HFFc6 (cell line): ENCODE measurements at regions not wholly inside any gene's neighbourhood (a gene's known extent, or its start where the extent isn't known, plus 50 kb on each side); places are given as distances from the start of the nearest gene placed in this dataset.

Experiments
- DNase-seq: peaks from one replicate; pipeline ENCODE4 v3.0.0-alpha.2; 2018
- H3K27ac Mint-ChIP-seq: 2 replicates; pipeline ENCODE4 v1.8.0; 2020; ENCODE audit warnings: mild to moderate bottlenecking, mixed read lengths
- H3K27me3 Mint-ChIP-seq: 2 replicates; pipeline ENCODE4 v1.8.0; 2021; ENCODE audit warnings: mild to moderate bottlenecking, moderate library complexity, mixed read lengths; ENCODE audit not compliant: insufficient read depth
- H3K36me3 Mint-ChIP-seq: 2 replicates; pipeline ENCODE4 v1.8.0; 2021; ENCODE audit warnings: low read depth, mixed read lengths
- H3K4me1 Mint-ChIP-seq: 2 replicates; pipeline ENCODE4 v1.8.0; 2020; ENCODE audit warnings: low read depth, mixed read lengths
- H3K4me3 Mint-ChIP-seq: 2 replicates; pipeline ENCODE4 v1.8.0; 2020; ENCODE audit warnings: mild to moderate bottlenecking, moderate library complexity, mixed read lengths
- H3K9me3 Mint-ChIP-seq: 2 replicates; pipeline ENCODE4 v1.8.0; 2020; ENCODE audit warnings: mild to moderate bottlenecking, mixed read lengths
- TF ChIP-seq, protein P1 (sequence below): fragments of 200-600 bp; sonication (generic); IDR thresholded peaks from 2 replicates; pipeline ENCODE4 v1.5.0; 2021; ENCODE audit warnings: antibody characterized with exemption, mild to moderate bottlenecking

DNA sequence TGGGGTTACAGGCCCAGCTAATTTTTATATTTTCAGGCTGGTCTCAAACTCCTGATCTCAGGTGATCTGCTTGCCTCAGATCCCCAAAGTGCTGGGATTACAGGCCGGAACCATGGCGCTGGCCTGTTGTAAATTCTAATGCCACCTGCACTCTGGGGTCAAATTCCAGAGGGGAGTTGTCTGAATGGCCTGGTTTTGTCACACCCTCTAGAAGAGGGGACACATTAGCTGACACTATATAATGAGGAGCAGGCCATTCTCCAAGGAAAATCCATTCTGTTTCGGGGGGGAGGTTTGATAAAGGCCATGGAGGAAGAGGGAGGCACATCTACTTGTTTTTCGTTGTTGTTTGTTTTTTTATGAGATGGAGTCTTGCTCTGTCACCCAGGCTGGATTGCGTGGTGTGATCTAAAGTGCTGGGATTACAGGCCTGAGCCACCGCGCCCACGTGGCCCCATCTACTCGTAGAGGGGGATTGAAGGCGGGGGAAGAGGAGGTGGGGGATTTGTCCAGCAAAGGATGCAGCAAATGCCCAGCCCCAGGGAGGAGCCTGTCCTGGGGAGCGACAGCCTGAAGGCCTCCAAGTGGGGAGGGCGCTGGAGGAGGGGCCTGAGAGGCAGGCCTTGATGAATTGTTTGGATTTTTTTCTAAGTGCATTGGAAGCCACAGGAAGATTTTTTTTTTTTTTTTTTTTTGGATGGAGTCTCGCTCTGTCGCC, 78.4 kb upstream of the SLC45A1 start:
- 0 out of 2 replicates have a peak, but pooled peaks cover 4% of the 10 kb centered on the region for H3K36me3 Mint-ChIP-seq
- H3K4me3 Mint-ChIP-seq, result peak overlapping the region; percentile 80; the same call in 1 of the 2 replicates
- no peaks in the 10 kb centered on the region for H3K9me3 Mint-ChIP-seq
- no peak overlapping the region for H3K27ac Mint-ChIP-seq
- peaks cover 9% of the 10 kb centered on the region for H3K27me3 Mint-ChIP-seq
- H3K4me1 Mint-ChIP-seq, result peaks cover 31% of the 10 kb centered on the region
- DNase-seq, result no peak
- TF ChIP-seq, protein P1, sequence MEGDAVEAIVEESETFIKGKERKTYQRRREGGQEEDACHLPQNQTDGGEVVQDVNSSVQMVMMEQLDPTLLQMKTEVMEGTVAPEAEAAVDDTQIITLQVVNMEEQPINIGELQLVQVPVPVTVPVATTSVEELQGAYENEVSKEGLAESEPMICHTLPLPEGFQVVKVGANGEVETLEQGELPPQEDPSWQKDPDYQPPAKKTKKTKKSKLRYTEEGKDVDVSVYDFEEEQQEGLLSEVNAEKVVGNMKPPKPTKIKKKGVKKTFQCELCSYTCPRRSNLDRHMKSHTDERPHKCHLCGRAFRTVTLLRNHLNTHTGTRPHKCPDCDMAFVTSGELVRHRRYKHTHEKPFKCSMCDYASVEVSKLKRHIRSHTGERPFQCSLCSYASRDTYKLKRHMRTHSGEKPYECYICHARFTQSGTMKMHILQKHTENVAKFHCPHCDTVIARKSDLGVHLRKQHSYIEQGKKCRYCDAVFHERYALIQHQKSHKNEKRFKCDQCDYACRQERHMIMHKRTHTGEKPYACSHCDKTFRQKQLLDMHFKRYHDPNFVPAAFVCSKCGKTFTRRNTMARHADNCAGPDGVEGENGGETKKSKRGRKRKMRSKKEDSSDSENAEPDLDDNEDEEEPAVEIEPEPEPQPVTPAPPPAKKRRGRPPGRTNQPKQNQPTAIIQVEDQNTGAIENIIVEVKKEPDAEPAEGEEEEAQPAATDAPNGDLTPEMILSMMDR, result peak; percentile 3; the same call in 1 of the 2 replicates

DNA sequence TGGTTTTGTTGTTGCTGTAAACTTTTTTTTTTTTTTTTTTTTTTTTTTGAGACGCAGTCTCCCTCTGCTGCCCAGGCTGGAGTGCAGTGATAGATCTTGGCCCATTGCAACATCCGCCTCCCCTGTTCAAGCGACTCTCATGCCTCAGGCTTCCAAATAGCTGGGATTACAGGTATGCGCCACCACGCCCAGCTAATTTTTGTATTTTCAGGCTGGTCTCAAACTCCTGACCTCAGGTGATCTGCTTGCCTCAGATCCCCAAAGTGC, 78.9 kb upstream of the SLC45A1 start:
- Mint-ChIP-seq H3K4me3 (peak overlapping the region; percentile 80; the same call in 1 of the 2 replicates), H3K36me3 (0 out of 2 replicates have a peak, but pooled peaks cover 4% of the 10 kb centered on the region), H3K9me3 (no peaks in the 10 kb centered on the region), H3K27ac (peak overlapping the region; percentile 64; the same call in 1 of the 2 replicates), H3K27me3 (peaks cover 9% of the 10 kb centered on the region), H3K4me1 (peaks cover 31% of the 10 kb centered on the region)
- TF ChIP-seq, protein P1, result peak; percentile 65
- no peak for DNase-seq

DNA sequence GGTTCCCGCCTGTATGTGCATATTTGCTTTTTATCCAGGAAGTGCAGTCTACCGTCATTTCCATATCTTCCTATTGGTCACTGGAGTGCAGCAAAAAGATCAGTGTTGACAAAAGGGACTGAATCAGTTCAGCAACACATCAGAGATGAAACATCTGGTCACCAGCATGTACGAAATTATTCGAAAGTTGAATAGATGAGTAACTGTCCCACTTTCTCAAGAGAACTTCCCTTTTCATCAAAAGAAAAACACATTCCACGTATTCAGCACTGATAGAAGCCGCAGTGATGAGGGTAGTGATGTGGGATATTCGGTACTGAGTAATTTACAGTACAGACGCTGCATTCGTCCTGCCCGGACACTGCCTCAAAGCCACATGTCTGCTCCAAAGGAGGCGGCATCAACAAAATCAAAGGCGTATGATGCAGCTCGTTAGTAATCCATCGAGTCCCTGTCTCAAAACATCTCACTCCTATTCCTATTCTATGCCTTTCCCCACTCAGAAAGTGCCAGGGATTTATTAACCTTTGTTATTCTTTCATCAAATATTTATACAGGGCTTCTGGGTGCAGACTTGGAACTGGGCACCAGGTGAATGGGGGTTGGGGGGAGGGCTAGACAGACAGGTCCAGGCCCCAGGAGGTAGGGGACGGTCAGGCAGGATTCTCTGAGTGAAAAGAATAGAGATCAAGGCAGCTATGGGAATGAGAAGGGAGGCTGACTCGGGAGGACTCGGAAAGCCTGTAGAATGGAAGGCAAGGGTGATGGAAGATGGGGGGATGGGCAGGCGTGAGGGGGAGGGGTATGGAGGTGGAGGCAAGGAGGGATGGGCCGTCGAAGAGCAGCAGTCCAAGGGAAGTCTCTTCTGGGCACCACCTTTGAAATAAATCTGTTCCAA, 79.5 kb upstream of the SLC45A1 start:
- H3K27ac Mint-ChIP-seq, result peak overlapping the region; percentile 64
- TF ChIP-seq, protein P1, result no peak
- peak; percentile 80 for DNase-seq
- H3K4me1 Mint-ChIP-seq, result peaks cover 31% of the 10 kb centered on the region
- H3K9me3 Mint-ChIP-seq, result no peaks in the 10 kb centered on the region
- 0 out of 2 replicates have a peak, but pooled peaks cover 4% of the 10 kb centered on the region for H3K36me3 Mint-ChIP-seq
- H3K27me3 Mint-ChIP-seq, result peaks cover 9% of the 10 kb centered on the region
- peak overlapping the region; percentile 80 for H3K4me3 Mint-ChIP-seq

DNA sequence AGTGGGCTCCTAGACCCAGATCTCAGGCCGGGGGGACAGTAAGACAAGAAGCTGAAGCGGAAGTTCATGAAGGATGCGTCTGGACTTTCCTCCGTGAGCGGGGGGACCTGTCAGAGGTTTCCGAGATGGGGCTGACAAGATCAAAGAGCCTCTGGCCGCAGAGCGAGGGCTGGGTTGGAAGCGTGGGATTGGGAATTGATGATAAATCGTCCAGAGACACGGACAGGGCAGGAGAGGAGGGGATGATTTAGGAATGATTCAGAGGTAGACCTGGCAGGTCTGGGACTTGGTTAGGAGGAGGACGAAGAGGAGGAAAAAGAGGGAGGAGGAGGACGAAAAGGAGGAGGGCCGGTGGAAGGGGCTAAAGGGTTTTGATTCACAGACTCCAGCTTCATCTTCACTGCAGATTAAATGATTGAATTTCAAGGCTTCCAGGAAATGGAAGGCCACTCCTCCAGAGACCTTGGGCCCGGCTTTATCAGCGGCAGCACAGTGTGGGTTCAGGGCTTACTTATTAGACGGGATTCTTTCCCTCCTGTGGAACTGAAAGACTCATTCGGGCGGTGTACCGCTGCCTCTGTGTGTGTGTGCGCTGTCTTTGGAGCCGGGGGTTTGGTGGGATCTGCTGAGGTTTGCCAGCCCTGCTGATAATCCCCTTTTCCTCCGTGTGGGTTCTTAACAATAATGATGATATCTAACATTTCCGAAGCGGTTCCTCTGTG, 85.7 kb upstream of the SLC45A1 start:
- TF ChIP-seq, protein P1, result no peak
- H3K4me3 Mint-ChIP-seq, result no peak overlapping the region
- no peak for DNase-seq
- H3K27ac Mint-ChIP-seq, result no peak overlapping the region
- H3K36me3 Mint-ChIP-seq, result peaks cover 15% of the 10 kb centered on the region
- peaks cover 12% of the 10 kb centered on the region for H3K27me3 Mint-ChIP-seq
- H3K4me1 Mint-ChIP-seq, result peaks cover 18% of the 10 kb centered on the region
- H3K9me3 Mint-ChIP-seq, result peaks cover 7% of the 10 kb centered on the region

DNA sequence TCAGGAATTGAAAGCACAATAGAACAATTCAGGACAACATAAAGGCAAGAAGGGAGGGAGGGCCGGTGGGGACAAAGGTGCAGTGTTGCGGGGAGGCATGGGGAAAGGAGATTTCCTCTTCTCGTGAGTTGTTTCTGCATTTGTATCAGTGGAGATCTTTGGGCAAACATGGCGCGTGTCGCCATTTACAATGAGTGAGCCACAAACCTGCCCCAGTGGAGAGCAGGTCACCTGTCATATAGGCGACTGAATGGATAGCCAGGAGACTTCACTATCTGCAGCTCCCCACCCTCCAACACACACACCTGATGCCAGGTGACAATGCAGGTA, 87.7 kb upstream of the SLC45A1 start:
- TF ChIP-seq, protein P1, result no peak
- DNase-seq, result no peak
- peaks cover 19% of the 10 kb centered on the region for H3K27me3 Mint-ChIP-seq
- peaks cover 17% of the 10 kb centered on the region for H3K4me1 Mint-ChIP-seq
- H3K27ac Mint-ChIP-seq, result no peak overlapping the region
- no peak overlapping the region for H3K4me3 Mint-ChIP-seq
- H3K36me3 Mint-ChIP-seq, result peaks cover 20% of the 10 kb centered on the region
- H3K9me3 Mint-ChIP-seq, result peaks cover 10% of the 10 kb centered on the region
